ENCODE measurements at regions not wholly inside any gene's neighbourhood (a gene's known extent, or its start where the extent isn't known, plus 50 kb on each side); places are given as distances from the start of the nearest gene placed in this dataset.
"Not testable (repeated sequence)": the region's sequence is repeated elsewhere in the genome, so short reads cannot be mapped to it uniquely, and the experiment has no call there.

DNA sequence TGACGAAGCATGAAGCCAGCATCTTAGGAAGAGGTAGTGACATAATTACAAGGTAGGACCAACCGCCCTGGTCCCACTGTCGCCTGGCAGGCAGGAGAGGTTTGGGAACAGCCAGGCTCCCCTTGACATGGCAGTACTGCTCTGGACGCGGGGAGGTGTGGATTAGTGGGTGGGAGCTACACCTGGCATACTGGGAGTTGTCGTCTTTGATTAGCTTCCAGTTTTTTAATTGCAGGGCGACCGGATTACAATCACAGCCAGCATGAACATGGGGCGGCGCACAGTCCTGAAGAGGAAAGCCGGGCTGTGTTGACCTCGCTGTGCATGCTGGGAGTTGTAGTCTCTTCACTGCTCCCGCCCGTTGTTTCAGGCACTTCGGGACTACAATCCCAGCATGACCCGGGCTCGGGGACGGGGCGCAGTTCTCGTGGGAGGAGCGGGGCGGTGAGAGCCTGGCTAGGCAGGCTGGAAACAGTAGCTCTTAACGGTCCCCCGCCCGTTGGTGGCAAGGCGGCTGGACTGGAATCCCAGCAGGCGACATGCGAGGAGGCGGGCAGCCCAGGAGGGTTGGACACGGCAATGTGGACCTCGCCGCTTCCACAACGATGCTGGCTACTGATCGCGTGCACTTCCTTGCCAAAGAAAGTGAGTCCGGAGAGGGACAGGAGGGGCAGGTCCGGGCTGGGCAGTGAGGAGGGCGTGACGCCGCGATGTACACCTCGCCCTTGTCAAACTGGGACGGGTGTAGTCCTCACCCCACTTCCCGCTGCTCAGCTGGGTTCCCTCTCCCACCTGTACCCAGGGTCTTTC is 98.0 kb upstream of the ZNF722 start:
- Histone ChIP-seq H3K4me3 (ENCODE audit: low read depth, low read length) (peak overlapping the region; percentile 8), H3K27me3 (ENCODE audit: control insufficient read depth, insufficient read depth, low read length) (no peaks in the 10 kb centered on the region), H3K36me3 (ENCODE audit: control insufficient read depth, insufficient read depth, low read length) (no peaks in the 10 kb centered on the region)
- peak; percentile 19 for DNase-seq (ENCODE audit: low read depth)
- TF ChIP-seq, protein P1, sequence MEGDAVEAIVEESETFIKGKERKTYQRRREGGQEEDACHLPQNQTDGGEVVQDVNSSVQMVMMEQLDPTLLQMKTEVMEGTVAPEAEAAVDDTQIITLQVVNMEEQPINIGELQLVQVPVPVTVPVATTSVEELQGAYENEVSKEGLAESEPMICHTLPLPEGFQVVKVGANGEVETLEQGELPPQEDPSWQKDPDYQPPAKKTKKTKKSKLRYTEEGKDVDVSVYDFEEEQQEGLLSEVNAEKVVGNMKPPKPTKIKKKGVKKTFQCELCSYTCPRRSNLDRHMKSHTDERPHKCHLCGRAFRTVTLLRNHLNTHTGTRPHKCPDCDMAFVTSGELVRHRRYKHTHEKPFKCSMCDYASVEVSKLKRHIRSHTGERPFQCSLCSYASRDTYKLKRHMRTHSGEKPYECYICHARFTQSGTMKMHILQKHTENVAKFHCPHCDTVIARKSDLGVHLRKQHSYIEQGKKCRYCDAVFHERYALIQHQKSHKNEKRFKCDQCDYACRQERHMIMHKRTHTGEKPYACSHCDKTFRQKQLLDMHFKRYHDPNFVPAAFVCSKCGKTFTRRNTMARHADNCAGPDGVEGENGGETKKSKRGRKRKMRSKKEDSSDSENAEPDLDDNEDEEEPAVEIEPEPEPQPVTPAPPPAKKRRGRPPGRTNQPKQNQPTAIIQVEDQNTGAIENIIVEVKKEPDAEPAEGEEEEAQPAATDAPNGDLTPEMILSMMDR (IDR thresholded peaks at IDR 0.05; ENCODE audit: insufficient read depth, low read length, severe bottlenecking), result no peak
- FAIRE-seq, result no peak

DNA sequence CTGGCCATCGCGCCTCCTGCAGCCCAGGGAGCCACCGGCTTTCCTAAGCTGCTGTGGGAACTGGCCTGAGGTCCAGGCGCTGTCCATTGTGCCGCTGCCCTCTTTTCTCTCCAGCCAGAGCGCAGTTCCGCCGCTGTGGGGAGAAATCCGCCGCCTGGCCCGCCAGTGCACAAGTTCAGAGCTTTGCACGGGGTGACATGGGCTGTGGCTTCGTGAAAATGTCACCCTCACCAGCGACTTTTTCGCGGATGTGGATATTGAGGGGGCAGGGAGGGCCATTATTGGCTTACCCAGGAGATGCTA is 97.5 kb upstream of the ZNF722 start:
- H3K27me3 ChIP-seq (ENCODE audit: control insufficient read depth, insufficient read depth, low read length); H3K4me3 ChIP-seq (ENCODE audit: low read depth, low read length); DNase-seq (ENCODE audit: low read depth); H3K36me3 ChIP-seq (ENCODE audit: control insufficient read depth, insufficient read depth, low read length); FAIRE-seq: not testable (repeated sequence)

DNA sequence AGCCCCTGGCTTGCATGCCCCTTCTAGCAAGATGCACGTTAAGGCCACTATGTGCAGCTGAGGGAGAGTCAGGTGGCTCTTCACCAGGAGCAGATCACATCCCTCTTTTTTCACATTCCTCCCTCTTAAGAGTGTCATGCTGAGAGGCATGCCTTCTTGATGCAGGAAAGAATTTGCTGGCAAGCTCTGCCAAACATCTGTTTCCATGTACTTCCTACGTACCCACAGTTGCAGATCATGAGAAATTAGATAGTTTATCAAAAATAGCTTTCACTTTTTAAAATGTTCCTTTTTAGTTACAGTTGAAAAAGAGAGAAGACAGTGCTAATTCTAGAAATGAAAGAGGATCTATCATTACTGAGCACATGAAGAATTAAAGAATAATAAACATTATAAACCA is 79.7 kb upstream of the ZNF722 start:
- H3K4me3 ChIP-seq (ENCODE audit: low read depth, low read length), result no peak overlapping the region
- DNase-seq (ENCODE audit: low read depth) (no peak), FAIRE-seq (no peak)
- TF ChIP-seq, protein P1 (IDR thresholded peaks at IDR 0.05; ENCODE audit: insufficient read depth, low read length, severe bottlenecking), result no peak
- no peaks in the 10 kb centered on the region for H3K36me3 ChIP-seq (ENCODE audit: control insufficient read depth, insufficient read depth, low read length)
- no peaks in the 10 kb centered on the region for H3K27me3 ChIP-seq (ENCODE audit: control insufficient read depth, insufficient read depth, low read length)

DNA sequence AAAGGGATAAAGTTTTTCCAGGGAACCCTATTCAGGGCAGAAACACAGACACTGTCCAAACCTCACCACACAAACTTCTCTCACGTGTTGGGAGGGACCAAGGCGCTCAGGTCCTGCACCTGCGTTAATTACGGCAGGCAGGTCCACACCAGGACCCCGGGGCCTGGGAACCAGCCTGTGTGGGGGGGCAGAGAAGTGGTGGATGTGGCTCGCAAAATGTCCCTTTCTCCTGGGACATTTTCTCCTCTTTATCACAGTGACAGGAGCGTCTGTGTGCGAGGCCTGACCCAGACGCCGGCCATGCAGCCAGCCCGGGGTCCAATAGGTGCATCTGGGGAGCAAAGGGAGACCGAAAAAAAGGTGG is 73.4 kb upstream of the ZNF722 start:
- no peaks in the 10 kb centered on the region for H3K27me3 ChIP-seq (ENCODE audit: control insufficient read depth, insufficient read depth, low read length)
- TF ChIP-seq, protein P1 (IDR thresholded peaks at IDR 0.05; ENCODE audit: insufficient read depth, low read length, severe bottlenecking), result no peak
- DNase-seq (ENCODE audit: low read depth), result no peak
- H3K4me3 ChIP-seq (ENCODE audit: low read depth, low read length), result peak overlapping the region; percentile 40
- H3K36me3 ChIP-seq (ENCODE audit: control insufficient read depth, insufficient read depth, low read length), result no peaks in the 10 kb centered on the region
- FAIRE-seq, result no peak

DNA sequence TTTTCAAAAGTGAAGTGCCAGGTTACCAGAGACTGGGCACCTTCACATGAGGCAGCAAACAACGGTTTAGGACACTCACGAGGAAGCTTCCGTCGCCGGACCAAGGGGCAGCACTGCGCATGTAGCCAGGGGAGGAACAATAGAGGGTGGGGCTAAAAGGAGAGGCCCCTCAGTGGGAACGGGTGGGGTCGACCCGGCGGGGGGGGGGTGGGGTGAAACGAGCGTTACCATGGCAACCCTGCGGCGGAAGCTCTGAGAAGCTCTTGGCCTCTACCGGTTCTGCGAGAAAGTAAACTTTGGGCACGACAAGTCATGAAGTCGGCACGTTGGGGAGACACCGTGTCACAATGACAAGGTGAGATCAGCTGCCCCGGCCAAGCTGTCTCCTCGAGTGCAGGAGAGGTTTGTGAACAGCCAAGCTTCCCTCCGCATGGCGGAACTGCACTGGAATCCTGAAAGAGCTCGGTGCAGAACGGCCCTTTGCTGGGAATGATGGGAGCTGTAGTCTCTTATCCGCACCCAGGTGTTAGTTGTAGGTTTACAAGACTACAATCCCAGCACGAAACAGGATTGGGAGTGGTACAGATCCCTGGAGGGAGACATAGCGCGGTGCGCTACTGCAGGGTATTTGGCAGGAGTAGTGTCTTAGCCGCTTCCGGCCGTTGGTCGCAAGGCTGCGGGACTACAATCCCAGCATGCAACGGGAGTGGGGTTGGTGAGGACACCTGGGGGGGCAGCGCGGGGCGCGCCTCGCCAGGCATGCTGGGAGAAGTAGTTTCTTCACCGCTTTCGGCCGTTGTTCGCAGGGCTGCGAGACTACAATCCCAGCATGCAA is 72.8 kb upstream of the ZNF722 start:
- H3K4me3 ChIP-seq (ENCODE audit: low read depth, low read length), result peak overlapping the region; percentile 40
- DNase-seq (ENCODE audit: low read depth) (peak; percentile 60), FAIRE-seq (no peak)
- no peaks in the 10 kb centered on the region for H3K27me3 ChIP-seq (ENCODE audit: control insufficient read depth, insufficient read depth, low read length)
- TF ChIP-seq, protein P1 (IDR thresholded peaks at IDR 0.05; ENCODE audit: insufficient read depth, low read length, severe bottlenecking), result no peak
- H3K36me3 ChIP-seq (ENCODE audit: control insufficient read depth, insufficient read depth, low read length), result no peaks in the 10 kb centered on the region

DNA sequence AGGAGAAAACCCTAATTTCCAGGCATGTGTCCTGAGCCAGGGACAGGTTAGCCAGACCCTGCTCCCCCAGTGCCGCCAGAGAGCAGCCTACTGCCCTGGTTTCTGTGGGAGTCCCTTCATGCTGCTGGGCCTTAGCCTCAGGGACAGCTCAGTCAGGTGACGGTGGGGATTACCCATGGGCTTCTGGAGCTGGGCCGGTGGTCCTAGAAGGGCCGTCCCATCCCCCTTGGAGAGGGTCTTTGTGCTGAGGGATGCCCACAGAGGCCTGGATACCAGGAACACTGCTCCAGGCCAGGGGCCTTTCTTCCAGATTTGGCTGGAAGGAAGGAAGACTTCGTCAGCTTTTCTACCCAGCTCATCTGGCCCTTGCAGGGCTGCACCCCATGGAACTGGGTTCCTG is 71.4 kb upstream of the ZNF722 start:
- Histone ChIP-seq H3K36me3 (ENCODE audit: control insufficient read depth, insufficient read depth, low read length) (no peaks in the 10 kb centered on the region), H3K4me3 (ENCODE audit: low read depth, low read length) (no peak overlapping the region), H3K27me3 (ENCODE audit: control insufficient read depth, insufficient read depth, low read length) (no peaks in the 10 kb centered on the region)
- DNase-seq (ENCODE audit: low read depth) (no peak), FAIRE-seq (no peak)
- TF ChIP-seq, protein P1 (IDR thresholded peaks at IDR 0.05; ENCODE audit: insufficient read depth, low read length, severe bottlenecking), result no peak

Measured in bronchial epithelial cell (primary cell).